ENCODE measurements at regions not wholly inside any gene's neighbourhood (a gene's known extent, or its start where the extent isn't known, plus 50 kb on each side); places are given as distances from the start of the nearest gene placed in this dataset.

DNA sequence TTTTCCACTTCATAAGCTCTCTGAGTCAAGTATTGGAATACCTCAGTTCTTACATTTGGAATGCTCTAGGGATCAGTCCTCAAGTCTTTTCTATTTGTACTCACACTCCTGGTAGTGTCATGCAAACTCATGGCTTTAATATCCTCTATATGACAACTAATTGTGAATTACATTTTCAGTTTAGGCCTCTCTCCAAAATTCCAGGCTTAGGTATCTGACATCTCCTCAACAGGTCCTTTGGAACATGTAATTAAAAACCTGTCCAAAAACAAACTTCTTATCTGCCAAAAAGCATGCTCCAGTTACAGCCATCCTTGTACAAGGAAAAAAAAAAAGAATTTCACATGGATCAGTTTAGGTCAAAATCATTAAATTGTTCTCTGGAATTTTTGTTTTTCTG lies 1336.2 kb upstream of the NRXN1 start:
- DNase-seq (ENCODE audit: low read depth, low spot score) (no peak), ATAC-seq (no peak), FAIRE-seq (no peak)
- no peaks in the 10 kb centered on the region for H4K20me1 ChIP-seq (ENCODE audit: control insufficient read depth, insufficient read depth)
- H2AFZ ChIP-seq (ENCODE audit: control insufficient read depth, low read depth, low read length): no peak overlapping the region
- no peak overlapping the region for H3K4me3 ChIP-seq
- no peak overlapping the region for H3K9ac ChIP-seq (ENCODE audit: control insufficient read depth, insufficient read depth, low read length)
- CTCF ChIA-PET: no interaction called here
- H3K4me2 ChIP-seq (ENCODE audit: control insufficient read depth, insufficient read depth): no peak overlapping the region
- no peaks in the 10 kb centered on the region for H3K36me3 ChIP-seq (ENCODE audit: control insufficient read depth in 2 of 2, insufficient read depth in 2 of 2, low read length in 1 of 2)
- no peaks in the 10 kb centered on the region for H3K9me3 ChIP-seq (replicated peaks; ENCODE audit: control insufficient read depth, insufficient read depth, low read length)
- TF ChIP-seq, protein P1, sequence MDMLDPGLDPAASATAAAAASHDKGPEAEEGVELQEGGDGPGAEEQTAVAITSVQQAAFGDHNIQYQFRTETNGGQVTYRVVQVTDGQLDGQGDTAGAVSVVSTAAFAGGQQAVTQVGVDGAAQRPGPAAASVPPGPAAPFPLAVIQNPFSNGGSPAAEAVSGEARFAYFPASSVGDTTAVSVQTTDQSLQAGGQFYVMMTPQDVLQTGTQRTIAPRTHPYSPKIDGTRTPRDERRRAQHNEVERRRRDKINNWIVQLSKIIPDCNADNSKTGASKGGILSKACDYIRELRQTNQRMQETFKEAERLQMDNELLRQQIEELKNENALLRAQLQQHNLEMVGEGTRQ (IDR thresholded peaks at IDR 0.05; ENCODE audit: borderline replicate concordance, low read depth, low read length): no peak
- no peak for TF ChIP-seq SP1 (IDR thresholded peaks at IDR 0.05; ENCODE audit: low read depth, low read length)
- no peak for TF ChIP-seq RAD21 (IDR thresholded peaks at IDR 0.05; ENCODE audit: insufficient read depth, low read depth, low read length)
- TF ChIP-seq NRF1 (conservative IDR thresholded peaks at IDR 0.05; ENCODE audit: low read depth, low read length): no peak
- TF ChIP-seq, protein P2, sequence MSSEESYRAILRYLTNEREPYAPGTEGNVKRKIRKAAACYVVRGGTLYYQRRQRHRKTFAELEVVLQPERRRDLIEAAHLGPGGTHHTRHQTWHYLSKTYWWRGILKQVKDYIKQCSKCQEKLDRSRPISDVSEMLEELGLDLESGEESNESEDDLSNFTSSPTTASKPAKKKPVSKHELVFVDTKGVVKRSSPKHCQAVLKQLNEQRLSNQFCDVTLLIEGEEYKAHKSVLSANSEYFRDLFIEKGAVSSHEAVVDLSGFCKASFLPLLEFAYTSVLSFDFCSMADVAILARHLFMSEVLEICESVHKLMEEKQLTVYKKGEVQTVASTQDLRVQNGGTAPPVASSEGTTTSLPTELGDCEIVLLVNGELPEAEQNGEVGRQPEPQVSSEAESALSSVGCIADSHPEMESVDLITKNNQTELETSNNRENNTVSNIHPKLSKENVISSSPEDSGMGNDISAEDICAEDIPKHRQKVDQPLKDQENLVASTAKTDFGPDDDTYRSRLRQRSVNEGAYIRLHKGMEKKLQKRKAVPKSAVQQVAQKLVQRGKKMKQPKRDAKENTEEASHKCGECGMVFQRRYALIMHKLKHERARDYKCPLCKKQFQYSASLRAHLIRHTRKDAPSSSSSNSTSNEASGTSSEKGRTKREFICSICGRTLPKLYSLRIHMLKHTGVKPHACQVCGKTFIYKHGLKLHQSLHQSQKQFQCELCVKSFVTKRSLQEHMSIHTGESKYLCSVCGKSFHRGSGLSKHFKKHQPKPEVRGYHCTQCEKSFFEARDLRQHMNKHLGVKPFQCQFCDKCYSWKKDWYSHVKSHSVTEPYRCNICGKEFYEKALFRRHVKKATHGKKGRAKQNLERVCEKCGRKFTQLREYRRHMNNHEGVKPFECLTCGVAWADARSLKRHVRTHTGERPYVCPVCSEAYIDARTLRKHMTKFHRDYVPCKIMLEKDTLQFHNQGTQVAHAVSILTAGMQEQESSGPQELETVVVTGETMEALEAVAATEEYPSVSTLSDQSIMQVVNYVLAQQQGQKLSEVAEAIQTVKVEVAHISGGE (CRISPR knock-in tag; IDR thresholded peaks at IDR 0.05): no peak
- no peak for TF ChIP-seq TCF12 (IDR thresholded peaks at IDR 0.05; ENCODE audit: low read depth, low read length)
- TF ChIP-seq, protein P3, sequence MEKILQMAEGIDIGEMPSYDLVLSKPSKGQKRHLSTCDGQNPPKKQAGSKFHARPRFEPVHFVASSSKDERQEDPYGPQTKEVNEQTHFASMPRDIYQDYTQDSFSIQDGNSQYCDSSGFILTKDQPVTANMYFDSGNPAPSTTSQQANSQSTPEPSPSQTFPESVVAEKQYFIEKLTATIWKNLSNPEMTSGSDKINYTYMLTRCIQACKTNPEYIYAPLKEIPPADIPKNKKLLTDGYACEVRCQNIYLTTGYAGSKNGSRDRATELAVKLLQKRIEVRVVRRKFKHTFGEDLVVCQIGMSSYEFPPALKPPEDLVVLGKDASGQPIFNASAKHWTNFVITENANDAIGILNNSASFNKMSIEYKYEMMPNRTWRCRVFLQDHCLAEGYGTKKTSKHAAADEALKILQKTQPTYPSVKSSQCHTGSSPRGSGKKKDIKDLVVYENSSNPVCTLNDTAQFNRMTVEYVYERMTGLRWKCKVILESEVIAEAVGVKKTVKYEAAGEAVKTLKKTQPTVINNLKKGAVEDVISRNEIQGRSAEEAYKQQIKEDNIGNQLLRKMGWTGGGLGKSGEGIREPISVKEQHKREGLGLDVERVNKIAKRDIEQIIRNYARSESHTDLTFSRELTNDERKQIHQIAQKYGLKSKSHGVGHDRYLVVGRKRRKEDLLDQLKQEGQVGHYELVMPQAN (conservative IDR thresholded peaks at IDR 0.05): no peak
- TF ChIP-seq, protein P4, sequence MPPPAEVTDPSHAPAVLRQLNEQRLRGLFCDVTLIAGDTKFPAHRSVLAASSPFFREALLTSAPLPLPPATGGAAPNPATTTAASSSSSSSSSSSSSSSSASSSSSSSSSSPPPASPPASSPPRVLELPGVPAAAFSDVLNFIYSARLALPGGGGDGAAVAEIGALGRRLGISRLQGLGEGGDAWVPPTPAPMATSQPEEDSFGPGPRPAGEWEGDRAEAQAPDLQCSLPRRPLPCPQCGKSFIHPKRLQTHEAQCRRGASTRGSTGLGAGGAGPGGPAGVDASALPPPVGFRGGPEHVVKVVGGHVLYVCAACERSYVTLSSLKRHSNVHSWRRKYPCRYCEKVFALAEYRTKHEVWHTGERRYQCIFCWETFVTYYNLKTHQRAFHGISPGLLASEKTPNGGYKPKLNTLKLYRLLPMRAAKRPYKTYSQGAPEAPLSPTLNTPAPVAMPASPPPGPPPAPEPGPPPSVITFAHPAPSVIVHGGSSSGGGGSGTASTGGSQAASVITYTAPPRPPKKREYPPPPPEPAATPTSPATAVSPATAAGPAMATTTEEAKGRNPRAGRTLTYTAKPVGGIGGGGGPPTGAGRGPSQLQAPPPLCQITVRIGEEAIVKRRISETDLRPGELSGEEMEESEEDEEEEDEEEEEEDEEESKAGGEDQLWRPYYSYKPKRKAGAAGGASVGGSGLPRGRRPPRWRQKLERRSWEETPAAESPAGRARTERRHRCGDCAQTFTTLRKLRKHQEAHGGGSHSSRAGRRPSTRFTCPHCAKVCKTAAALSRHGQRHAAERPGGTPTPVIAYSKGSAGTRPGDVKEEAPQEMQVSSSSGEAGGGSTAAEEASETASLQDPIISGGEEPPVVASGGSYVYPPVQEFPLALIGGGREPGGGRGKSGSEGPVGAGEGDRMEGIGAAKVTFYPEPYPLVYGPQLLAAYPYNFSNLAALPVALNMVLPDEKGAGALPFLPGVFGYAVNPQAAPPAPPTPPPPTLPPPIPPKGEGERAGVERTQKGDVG (CRISPR knock-in tag; IDR thresholded peaks at IDR 0.05): no peak
- no peak for TF ChIP-seq RUNX3 (IDR thresholded peaks at IDR 0.05; ENCODE audit: low read length)
- TF ChIP-seq ZSCAN29 (IDR thresholded peaks at IDR 0.05): no peak
- no peak for TF ChIP-seq PML (IDR thresholded peaks at IDR 0.05; ENCODE audit: low read length)
- TF ChIP-seq EED (IDR thresholded peaks at IDR 0.05; ENCODE audit: low read depth): no peak
- TF ChIP-seq SREBF1 (IDR thresholded peaks at IDR 0.05; ENCODE audit: low read length): no peak
- no peak for TF ChIP-seq NFIC (IDR thresholded peaks at IDR 0.05; ENCODE audit: low read depth, low read length)
- TF ChIP-seq HDAC6 (IDR thresholded peaks at IDR 0.05; ENCODE audit: unreplicated experiment): no peak
- H3K27ac ChIP-seq (ENCODE audit: control insufficient read depth, insufficient read depth): no peak overlapping the region
- intact Hi-C loops (cut with micrococcal nuclease; ENCODE audit: unreplicated experiment) (no loop called here), in situ Hi-C loops (cut with MboI) (no loop called here)
- SMC1A ChIA-PET (ENCODE audit: uncharacterized antibody, unreplicated experiment): no interaction called here
- H3K27me3 ChIP-seq (replicated peaks in 1 of 2; ENCODE audit: control insufficient read depth in 2 of 2, insufficient read depth in 2 of 2, low read length in 1 of 2): no peaks in the 10 kb centered on the region
- BruUV-seq (replicated peaks): no TSS peak
- RAD21 ChIA-PET (ENCODE audit: unreplicated experiment): no interaction called here
- H3K79me2 ChIP-seq (ENCODE audit: control insufficient read depth, insufficient read depth, low read length): no peaks in the 10 kb centered on the region
- POLR2A ChIA-PET: no interaction called here
- no peaks in the 10 kb centered on the region for H3K4me1 ChIP-seq (ENCODE audit: control insufficient read depth, insufficient read depth, low read length)
